GM23338 (cell line): ENCODE measurements at regions not wholly inside any gene's neighbourhood (a gene's known extent, or its start where the extent isn't known, plus 50 kb on each side); places are given as distances from the start of the nearest gene placed in this dataset.

ENCODE experiments used
- CTCF ChIP-seq, 2 experiments: fragments of 200-600 bp in 1 of 2; sonication (generic) in 1 of 2; conservative IDR thresholded peaks; 2 replicates each; pipeline versions ENCODE4 v1.5.1 to v1.6.1; 2016 to 2017; ENCODE audit warnings: antibody characterized with exemption in 2 of 2, low read depth in 2 of 2, mild to moderate bottlenecking in 2 of 2, moderate library complexity in 1 of 2
- EZH2 ChIP-seq: fragments of 200-600 bp; sonication (generic); IDR thresholded peaks from one replicate; pipeline ENCODE4 v1.8.0; 2017; ENCODE audit warnings: antibody characterized with exemption, mild to moderate bottlenecking, low read depth; ENCODE audit not compliant: unreplicated experiment
- EZH2phosphoT487 ChIP-seq: fragments of 200-600 bp; sonication (generic); IDR thresholded peaks from one replicate; pipeline ENCODE4 v1.8.1; 2018; ENCODE audit warnings: antibody characterized with exemption; ENCODE audit not compliant: unreplicated experiment
- JUNB ChIP-seq: IDR thresholded peaks from one replicate; pipeline ENCODE4 v1.6.1; 2016; ENCODE audit warnings: antibody characterized with exemption; ENCODE audit not compliant: unreplicated experiment
- POLR2AphosphoS5 ChIP-seq: IDR thresholded peaks from 2 replicates; pipeline ENCODE4 v1.6.1; 2016; ENCODE audit warnings: antibody characterized with exemption, low read depth
- REST ChIP-seq: IDR thresholded peaks from one replicate; pipeline ENCODE4 v1.6.1; 2018; ENCODE audit warnings: antibody characterized with exemption; ENCODE audit not compliant: unreplicated experiment
- ZNF331 ChIP-seq: fragments of 250-450 bp; sonication (Bioruptor Pico); IDR thresholded peaks from 2 replicates; pipeline ENCODE4 v1.5.0; 2020; ENCODE audit warnings: low read depth, mild to moderate bottlenecking, moderate library complexity
- TF ChIP-seq, protein P1 (sequence below): IDR thresholded peaks from 2 replicates; pipeline ENCODE4 v1.6.1; 2016; ENCODE audit warnings: antibody characterized with exemption

DNA sequence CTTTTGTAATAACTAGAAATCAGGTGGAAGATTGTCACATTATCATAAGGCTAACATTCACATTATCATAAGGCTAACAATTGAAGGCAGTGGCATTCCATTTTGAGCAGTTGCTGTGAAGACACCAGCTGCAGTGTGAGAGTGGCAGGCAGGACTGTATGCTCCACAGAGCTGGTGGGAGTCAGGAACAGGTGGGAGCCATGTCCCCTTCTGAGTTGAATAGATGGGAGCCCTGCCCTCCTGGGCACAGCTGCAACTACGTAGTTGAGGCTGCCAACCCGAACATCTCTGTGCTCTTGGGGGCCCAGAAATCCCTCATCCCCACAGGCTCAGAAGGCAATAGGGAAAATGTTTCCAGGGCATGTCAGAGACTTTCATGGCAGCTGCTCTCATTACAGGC lies 1627.6 kb downstream of the SI start:
- no peak for TF ChIP-seq CTCF (conservative IDR thresholded peaks at IDR 0.05; ENCODE audit: low read depth in 2 of 2)
- TF ChIP-seq EZH2 = no peak
- TF ChIP-seq JUNB = no peak
- TF ChIP-seq EZH2phosphoT487 = no peak
- TF ChIP-seq, protein P1, sequence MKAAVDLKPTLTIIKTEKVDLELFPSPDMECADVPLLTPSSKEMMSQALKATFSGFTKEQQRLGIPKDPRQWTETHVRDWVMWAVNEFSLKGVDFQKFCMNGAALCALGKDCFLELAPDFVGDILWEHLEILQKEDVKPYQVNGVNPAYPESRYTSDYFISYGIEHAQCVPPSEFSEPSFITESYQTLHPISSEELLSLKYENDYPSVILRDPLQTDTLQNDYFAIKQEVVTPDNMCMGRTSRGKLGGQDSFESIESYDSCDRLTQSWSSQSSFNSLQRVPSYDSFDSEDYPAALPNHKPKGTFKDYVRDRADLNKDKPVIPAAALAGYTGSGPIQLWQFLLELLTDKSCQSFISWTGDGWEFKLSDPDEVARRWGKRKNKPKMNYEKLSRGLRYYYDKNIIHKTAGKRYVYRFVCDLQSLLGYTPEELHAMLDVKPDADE = no peak
- TF ChIP-seq REST = no peak
- no peak for TF ChIP-seq POLR2AphosphoS5
- TF ChIP-seq ZNF331 = no peak
